HG03378 (cell line): ENCODE measurements at regions not wholly inside any gene's neighbourhood (a gene's known extent, or its start where the extent isn't known, plus 50 kb on each side); places are given as distances from the start of the nearest gene placed in this dataset.
"Not testable (repeated sequence)": the region's sequence is repeated elsewhere in the genome, so short reads cannot be mapped to it uniquely, and the experiment has no call there.

Experiments
- ATAC-seq: cut with Tn5 transposase; IDR thresholded peaks from one replicate; pipeline ENCODE4 v1.9.1; 2021; ENCODE audit warnings: mild to moderate bottlenecking, moderate library complexity; ENCODE audit not compliant: unreplicated experiment

- no peak for ATAC-seq
Measured at GRCh38 chr7:9029681-9030530, 596.5 kb downstream of the NXPH1 start.

DNA sequence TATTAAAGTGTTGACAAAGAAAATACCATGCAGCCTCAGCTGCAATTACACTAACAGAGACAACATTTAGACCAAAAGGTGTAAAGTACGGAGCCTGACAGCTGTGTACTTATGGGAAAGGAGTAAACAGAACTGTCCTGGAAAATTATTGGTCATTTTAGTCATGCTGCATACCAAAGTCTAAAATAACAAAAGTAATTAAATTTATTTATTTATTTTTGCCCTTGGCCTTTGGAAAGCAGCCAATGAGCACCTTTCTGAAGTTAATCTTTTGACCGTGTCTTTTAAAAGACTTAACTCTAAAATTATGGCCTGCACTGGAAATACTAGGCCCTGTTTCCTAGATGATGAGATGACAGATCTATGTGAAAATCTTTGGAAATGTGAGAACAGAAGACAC, 597.6 kb downstream of the NXPH1 start:
- no peak for ATAC-seq

GRCh38 chr7:9031386-9031785, 598.0 kb downstream of the NXPH1 start:
- no peak for ATAC-seq

DNA sequence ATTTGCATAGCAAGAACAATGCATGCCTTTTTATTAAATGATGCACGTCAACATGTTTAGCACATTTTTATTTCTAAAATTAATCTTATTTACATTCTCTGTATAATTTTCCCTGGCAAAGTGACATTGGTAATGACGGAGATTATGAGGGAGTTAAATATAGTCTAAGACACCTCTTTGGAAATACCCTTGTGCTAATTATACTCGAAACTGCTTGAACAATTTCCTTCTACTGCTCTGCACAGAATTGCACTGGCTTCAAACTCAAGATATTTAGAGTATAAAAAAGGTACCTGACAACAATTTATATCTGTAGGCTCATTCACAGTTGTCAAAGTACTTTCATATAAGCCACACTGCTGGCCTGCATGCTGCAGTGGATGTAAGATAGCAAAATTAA, 602.7 kb downstream of the NXPH1 start:
- no peak for ATAC-seq

- ATAC-seq: no peak
Measured at GRCh38 chr7:9071160-9071762, 637.9 kb downstream of the NXPH1 start.

- not testable (repeated sequence) for ATAC-seq
Measured at GRCh38 chr7:9075774-9076173, 642.4 kb downstream of the NXPH1 start.

GRCh38 chr7:9082203-9082602, 648.8 kb downstream of the NXPH1 start:
- no peak for ATAC-seq

DNA sequence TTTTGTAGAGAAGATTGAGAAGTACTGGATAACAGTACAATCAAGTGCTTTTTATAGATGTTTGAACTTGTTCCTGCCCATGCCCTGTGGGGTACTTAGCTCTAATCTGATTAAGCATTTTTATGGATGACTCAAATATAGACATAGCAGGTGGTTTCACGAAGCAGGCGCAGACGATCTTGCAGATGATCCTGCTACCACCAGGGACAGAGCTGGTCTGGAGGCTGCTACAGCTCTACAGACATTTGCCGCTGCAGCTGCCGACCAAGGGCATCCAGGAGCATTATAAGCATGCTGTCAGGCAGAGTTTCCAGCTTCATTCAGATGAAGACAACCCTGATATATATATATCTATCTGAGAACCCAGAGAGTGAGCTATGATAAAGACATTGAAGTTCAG, 650.4 kb downstream of the NXPH1 start:
- no peak for ATAC-seq

DNA sequence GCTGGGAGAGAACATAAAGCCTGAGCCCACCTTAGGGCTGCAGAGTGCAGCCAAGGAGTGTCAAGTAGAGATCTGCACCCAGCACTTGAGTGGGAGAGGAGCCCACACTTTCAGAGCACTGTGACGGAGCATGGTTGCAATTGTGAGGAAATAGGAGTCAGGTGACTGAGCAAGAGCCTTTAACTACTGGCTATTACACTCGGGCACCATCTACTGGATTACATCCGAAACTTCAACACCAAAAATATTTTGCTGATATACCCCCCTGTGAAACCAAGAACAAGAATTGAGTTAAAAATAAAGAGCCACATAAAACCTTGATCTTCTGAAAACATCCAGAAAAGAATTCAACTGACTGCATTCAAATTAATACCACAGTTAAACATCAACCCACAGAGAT, 657.9 kb downstream of the NXPH1 start:
- ATAC-seq: no peak

- no peak for ATAC-seq
Measured at GRCh38 chr7:9097565-9098060, 664.2 kb downstream of the NXPH1 start.

GRCh38 chr7:9100289-9100688, 666.9 kb downstream of the NXPH1 start:
- ATAC-seq: no peak

DNA sequence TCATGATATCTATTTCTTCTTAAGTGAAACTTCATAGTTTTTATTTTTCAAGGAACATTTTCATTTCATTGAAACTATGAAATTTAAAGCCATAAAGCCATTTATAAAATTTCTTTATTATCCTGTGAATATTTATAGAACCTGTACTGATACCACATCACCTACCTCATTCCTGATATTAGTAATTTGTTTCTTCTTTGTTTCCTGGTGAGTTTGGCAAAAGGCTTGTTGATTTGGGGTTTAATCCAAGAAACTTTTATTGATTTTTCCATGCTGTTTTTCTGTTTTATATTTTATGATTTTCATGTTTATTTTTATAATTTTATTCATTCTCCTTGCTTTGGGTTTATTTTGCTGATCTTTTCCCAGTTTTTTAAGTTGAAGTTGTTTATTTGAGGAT, 669.4 kb downstream of the NXPH1 start:
- ATAC-seq: no peak

GRCh38 chr7:9106747-9107146, 673.3 kb downstream of the NXPH1 start:
- ATAC-seq: no peak

DNA sequence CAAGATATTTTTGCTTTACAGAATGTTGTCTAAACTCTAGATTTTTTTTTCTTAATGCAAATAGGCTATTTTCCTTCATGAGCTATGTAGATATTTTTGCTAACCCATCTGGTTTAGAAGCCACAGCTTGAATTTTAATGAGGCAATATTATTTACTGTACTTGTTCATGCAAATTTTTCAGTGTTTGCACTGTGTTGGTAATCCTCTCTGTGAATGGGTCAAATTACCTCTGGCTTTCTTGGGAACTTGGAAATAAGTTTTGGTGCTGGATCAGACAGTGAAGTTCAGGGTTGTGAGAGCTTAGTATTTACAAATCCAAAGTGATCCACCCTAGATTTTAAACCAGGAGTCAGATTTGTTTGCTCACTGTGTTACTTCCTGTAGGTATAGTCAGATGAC, 686.9 kb downstream of the NXPH1 start:
- ATAC-seq: no peak

DNA sequence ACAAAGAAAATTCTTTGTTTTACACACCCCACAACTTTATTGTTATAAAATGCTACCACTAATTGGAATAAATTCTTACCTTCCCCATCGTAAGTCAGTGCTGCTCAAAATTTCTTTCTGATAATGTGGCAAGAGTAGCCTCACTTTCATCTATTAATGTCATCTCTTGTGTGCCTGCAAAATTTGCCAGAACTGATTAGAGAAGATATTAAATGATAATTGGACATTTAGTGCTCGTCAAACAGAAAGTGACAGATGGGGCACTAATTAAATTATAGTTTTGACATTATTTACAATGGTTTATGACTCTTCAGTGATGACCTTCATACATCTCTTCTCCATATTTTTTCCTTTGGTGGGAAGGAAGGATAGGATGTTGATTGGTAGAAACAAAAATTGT, 690.9 kb downstream of the NXPH1 start:
- ATAC-seq: no peak

- ATAC-seq: no peak
Measured at GRCh38 chr7:9125246-9125645, 691.8 kb downstream of the NXPH1 start.

DNA sequence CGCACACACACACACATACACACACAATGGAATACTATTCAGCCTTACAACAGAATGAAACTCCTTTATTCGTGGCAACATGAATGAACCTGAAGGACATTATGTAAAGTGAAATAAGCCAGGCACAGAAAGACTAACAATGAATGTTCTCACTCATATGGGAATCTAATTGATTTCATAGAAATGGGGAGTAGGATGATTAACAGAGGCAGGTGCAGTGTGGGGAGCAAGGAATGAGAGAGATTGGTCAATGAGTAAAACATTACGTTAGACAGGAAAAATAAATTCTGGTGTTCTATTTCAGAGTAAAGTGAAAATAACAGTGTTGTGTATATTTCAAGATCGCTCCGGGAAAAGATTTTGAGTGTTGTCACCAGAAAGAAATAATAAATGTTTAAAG, 694.5 kb downstream of the NXPH1 start:
- ATAC-seq: no peak

- ATAC-seq: no peak
Measured at GRCh38 chr7:9148687-9149086, 715.3 kb downstream of the NXPH1 start.

DNA sequence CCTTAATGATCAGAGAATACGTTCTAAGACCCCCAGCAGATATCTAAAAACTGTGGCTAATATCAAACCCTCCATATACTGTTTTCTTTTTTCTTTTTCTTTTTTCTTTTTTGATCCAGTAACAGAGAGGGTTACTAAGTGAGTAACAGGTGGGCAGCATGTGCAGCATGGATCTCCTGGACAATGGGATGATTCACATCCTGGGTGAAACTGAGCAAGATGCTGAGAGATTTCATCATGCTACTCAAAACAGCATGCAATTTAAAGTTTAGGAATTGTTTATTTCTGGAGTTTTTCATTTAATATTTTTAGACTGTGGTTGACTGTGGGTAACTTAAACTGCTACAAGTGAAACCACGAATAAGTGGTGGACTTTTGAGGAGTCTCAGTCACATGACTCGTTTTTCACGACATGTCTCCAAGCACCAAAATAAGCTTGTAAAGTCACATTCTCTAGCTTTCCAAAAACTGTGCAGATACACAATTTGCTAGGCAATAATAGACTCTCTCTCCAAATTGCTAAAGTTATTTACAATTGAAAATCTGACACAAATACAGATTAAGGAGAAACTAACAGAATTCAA, 716.2 kb downstream of the NXPH1 start:
- ATAC-seq: no peak

GRCh38 chr7:9163691-9164090, 730.3 kb downstream of the NXPH1 start:
- ATAC-seq: not testable (repeated sequence)

DNA sequence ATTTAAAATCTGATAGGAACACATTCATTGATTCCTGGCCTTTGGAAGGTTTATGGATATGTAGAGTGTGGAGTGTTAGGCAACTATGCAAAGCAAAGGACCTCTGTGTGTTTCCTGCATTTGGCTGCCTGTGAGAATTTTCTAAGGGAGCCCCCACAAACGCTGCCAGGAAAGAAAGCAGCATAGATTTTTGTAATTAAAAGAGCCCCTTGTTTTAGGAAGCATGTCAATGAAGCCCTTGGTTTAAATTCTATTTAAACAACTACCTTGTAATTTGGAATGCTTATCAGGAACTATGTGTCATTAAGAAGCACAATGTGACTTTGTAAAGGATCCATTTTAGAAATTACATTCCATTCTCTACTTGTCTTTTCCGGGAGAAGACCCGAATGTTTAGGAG, 742.5 kb downstream of the NXPH1 start:
- ATAC-seq: no peak

DNA sequence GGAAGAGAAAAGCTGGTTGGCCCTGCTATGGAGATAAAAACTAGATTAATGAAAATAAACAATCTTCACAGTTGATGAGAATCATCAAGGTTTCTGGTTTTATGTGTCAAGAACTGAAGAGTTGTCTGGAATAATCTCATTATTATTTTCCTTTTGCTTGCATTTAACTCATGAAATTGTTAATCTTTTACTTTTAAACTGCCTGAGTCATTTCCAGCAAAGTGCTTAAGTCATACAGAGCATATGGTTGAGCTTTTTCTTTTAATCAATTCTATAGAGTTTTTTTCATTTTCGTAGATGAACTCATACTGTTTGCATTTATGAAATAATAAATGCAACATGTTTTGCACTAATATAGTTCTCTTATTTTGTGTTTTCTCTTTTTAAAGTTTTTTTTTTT, 747.9 kb downstream of the NXPH1 start:
- ATAC-seq: no peak
